HepG2 (cell line): ENCODE measurements at regions not wholly inside any gene's neighbourhood (a gene's known extent, or its start where the extent isn't known, plus 50 kb on each side); places are given as distances from the start of the nearest gene placed in this dataset.

Experiments used
- ARNT ChIP-seq: fragments of 450-650 bp; IDR thresholded peaks from 2 replicates; pipeline ENCODE4 v1.6.1; 2017
- HDAC6 ChIP-seq: fragments of 200-600 bp; sonication (generic); IDR thresholded peaks from 2 replicates; pipeline ENCODE4 v1.7.0; 2017; ENCODE audit warnings: mild to moderate bottlenecking, antibody characterized with exemption, low read length, low read depth
- NR2F1 ChIP-seq, 2 experiments: fragments of 450-650 bp in 1 of 2; formaldehyde crosslinking in 1 of 2; IDR thresholded peaks; 2 replicates each; pipeline versions ENCODE4 v1.5.0 to v1.6.1; 2016 to 2020; ENCODE audit warnings: mild to moderate bottlenecking in 1 of 2, missing compliant biosample characterization in 1 of 2, missing genetic modification reagents in 1 of 2, moderate library complexity in 1 of 2
- RARA ChIP-seq: IDR thresholded peaks from 2 replicates; pipeline ENCODE4 v1.6.1; 2016; ENCODE audit warnings: missing genetic modification reagents, missing compliant biosample characterization
- XBP1 ChIP-seq: sonication (generic); formaldehyde crosslinking; IDR thresholded peaks from 2 replicates; pipeline ENCODE4 v1.5.0; 2020; ENCODE audit warnings: missing genetic modification reagents
- ZNF251 ChIP-seq: sonication (generic); formaldehyde crosslinking; IDR thresholded peaks from 2 replicates; pipeline ENCODE4 v1.9.0; 2021; ENCODE audit warnings: mild to moderate bottlenecking, missing genetic modification reagents
- ZNF333 ChIP-seq: sonication (generic); formaldehyde crosslinking; IDR thresholded peaks from 2 replicates; pipeline ENCODE4 v1.4.0; 2020; ENCODE audit warnings: mild to moderate bottlenecking, missing genetic modification reagents, borderline replicate concordance
- ZNF615 ChIP-seq: sonication (generic); formaldehyde crosslinking; IDR thresholded peaks from 2 replicates; pipeline ENCODE4 v1.5.0; 2020; ENCODE audit warnings: mild to moderate bottlenecking, missing genetic modification reagents, borderline replicate concordance
- ZSCAN25 ChIP-seq: sonication (generic); formaldehyde crosslinking; IDR thresholded peaks from 2 replicates; pipeline ENCODE4 v1.8.0; 2022; ENCODE audit warnings: mild to moderate bottlenecking, missing genetic modification reagents
- TF ChIP-seq, protein P1 (sequence below), 2 experiments: sonication (generic) in 1 of 2; formaldehyde crosslinking in 1 of 2; IDR thresholded peaks; 2 replicates each; pipeline versions ENCODE4 v1.6.1 to v1.9.0; 2014 to 2022; ENCODE audit warnings: antibody characterized with exemption in 1 of 2, borderline replicate concordance in 1 of 2, inconsistent platforms in 1 of 2, low read depth in 1 of 2, missing genetic modification reagents in 1 of 2
- TF ChIP-seq, protein P2 (sequence below): sonication (generic); formaldehyde crosslinking; IDR thresholded peaks from 2 replicates; pipeline ENCODE4 v1.4.0; 2020; ENCODE audit warnings: mild to moderate bottlenecking, missing genetic modification reagents, borderline replicate concordance
- TF ChIP-seq, protein P3 (sequence below): fragments of 450-650 bp; IDR thresholded peaks from 2 replicates; pipeline ENCODE4 v1.6.1; 2016

DNA sequence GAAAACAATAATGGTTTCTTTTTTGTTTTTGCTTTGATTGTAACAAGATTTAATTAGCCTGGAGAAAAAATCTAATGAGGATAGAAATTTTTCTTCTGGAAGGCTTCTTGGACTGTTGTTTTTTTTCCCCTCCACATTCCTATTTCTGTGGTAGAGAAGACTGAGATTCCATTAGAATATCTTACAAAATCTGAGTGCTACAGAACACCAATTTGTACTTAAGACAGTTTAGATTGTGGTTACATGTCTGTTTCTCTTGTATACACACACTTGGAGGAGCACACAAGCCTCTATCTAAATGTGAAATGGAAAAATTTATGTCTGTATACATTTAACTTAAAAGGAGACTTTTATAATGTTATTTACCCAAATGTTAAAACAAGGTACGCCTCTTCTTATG lies 176.9 kb upstream of the ARSJ start (continued):
- TF ChIP-seq, protein P1, sequence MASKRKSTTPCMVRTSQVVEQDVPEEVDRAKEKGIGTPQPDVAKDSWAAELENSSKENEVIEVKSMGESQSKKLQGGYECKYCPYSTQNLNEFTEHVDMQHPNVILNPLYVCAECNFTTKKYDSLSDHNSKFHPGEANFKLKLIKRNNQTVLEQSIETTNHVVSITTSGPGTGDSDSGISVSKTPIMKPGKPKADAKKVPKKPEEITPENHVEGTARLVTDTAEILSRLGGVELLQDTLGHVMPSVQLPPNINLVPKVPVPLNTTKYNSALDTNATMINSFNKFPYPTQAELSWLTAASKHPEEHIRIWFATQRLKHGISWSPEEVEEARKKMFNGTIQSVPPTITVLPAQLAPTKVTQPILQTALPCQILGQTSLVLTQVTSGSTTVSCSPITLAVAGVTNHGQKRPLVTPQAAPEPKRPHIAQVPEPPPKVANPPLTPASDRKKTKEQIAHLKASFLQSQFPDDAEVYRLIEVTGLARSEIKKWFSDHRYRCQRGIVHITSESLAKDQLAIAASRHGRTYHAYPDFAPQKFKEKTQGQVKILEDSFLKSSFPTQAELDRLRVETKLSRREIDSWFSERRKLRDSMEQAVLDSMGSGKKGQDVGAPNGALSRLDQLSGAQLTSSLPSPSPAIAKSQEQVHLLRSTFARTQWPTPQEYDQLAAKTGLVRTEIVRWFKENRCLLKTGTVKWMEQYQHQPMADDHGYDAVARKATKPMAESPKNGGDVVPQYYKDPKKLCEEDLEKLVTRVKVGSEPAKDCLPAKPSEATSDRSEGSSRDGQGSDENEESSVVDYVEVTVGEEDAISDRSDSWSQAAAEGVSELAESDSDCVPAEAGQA (IDR thresholded peaks at IDR 0.05; ENCODE audit: low read depth) = no peak
- TF ChIP-seq, protein P1 (CRISPR knock-in tag; IDR thresholded peaks at IDR 0.05; ENCODE audit: borderline replicate concordance) = no peak
- TF ChIP-seq ZNF615 (CRISPR knock-in tag) (no peak), ZNF251 (CRISPR knock-in tag) (no peak), ARNT (no peak), RARA (CRISPR knock-in tag) (no peak), XBP1 (CRISPR knock-in tag) (no peak), ZSCAN25 (no peak), NR2F1 (CRISPR knock-in tag; IDR thresholded peaks at IDR 0.05) (no peak), HDAC6 (no peak), ZNF333 (CRISPR knock-in tag) (no peak)
- TF ChIP-seq, protein P2, sequence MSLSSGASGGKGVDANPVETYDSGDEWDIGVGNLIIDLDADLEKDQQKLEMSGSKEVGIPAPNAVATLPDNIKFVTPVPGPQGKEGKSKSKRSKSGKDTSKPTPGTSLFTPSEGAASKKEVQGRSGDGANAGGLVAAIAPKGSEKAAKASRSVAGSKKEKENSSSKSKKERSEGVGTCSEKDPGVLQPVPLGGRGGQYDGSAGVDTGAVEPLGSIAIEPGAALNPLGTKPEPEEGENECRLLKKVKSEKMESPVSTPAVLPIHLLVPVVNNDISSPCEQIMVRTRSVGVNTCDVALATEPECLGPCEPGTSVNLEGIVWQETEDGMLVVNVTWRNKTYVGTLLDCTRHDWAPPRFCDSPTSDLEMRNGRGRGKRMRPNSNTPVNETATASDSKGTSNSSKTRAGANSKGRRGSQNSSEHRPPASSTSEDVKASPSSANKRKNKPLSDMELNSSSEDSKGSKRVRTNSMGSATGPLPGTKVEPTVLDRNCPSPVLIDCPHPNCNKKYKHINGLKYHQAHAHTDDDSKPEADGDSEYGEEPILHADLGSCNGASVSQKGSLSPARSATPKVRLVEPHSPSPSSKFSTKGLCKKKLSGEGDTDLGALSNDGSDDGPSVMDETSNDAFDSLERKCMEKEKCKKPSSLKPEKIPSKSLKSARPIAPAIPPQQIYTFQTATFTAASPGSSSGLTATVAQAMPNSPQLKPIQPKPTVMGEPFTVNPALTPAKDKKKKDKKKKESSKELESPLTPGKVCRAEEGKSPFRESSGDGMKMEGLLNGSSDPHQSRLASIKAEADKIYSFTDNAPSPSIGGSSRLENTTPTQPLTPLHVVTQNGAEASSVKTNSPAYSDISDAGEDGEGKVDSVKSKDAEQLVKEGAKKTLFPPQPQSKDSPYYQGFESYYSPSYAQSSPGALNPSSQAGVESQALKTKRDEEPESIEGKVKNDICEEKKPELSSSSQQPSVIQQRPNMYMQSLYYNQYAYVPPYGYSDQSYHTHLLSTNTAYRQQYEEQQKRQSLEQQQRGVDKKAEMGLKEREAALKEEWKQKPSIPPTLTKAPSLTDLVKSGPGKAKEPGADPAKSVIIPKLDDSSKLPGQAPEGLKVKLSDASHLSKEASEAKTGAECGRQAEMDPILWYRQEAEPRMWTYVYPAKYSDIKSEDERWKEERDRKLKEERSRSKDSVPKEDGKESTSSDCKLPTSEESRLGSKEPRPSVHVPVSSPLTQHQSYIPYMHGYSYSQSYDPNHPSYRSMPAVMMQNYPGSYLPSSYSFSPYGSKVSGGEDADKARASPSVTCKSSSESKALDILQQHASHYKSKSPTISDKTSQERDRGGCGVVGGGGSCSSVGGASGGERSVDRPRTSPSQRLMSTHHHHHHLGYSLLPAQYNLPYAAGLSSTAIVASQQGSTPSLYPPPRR = no peak
- TF ChIP-seq, protein P3, sequence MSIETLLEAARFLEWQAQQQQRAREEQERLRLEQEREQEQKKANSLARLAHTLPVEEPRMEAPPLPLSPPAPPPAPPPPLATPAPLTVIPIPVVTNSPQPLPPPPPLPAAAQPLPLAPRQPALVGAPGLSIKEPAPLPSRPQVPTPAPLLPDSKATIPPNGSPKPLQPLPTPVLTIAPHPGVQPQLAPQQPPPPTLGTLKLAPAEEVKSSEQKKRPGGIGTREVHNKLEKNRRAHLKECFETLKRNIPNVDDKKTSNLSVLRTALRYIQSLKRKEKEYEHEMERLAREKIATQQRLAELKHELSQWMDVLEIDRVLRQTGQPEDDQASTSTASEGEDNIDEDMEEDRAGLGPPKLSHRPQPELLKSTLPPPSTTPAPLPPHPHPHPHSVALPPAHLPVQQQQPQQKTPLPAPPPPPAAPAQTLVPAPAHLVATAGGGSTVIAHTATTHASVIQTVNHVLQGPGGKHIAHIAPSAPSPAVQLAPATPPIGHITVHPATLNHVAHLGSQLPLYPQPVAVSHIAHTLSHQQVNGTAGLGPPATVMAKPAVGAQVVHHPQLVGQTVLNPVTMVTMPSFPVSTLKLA = no peak
